GM12872 (cell line): ENCODE measurements at regions not wholly inside any gene's neighbourhood (a gene's known extent, or its start where the extent isn't known, plus 50 kb on each side); places are given as distances from the start of the nearest gene placed in this dataset.

ENCODE experiments used
- CTCF ChIP-seq: IDR thresholded peaks from 3 replicates; pipeline ENCODE4 v1.5.1; 2011; ENCODE audit warnings: low read depth, mild to moderate bottlenecking, low read length, moderate library complexity; ENCODE audit not compliant: insufficient read depth

- TF ChIP-seq CTCF = no peak
These were observed 791.6 kb downstream of the TRIML1 start for GRCh38 chr4:188930822-188931221.

- no peak for TF ChIP-seq CTCF
These were observed 795.2 kb downstream of the TRIML1 start for GRCh38 chr4:188934320-188934962.

GRCh38 chr4:188941524-188942119 is 802.4 kb downstream of the TRIML1 start:
- no peak for TF ChIP-seq CTCF

- TF ChIP-seq CTCF = no peak
These were observed 803.4 kb downstream of the TRIML1 start for GRCh38 chr4:188942606-188943005.

- no peak for TF ChIP-seq CTCF
These were observed 810.4 kb downstream of the TRIML1 start for GRCh38 chr4:188949596-188949995.

GRCh38 chr4:188955066-188955465 is 815.8 kb downstream of the TRIML1 start:
- TF ChIP-seq CTCF = no peak

GRCh38 chr4:188956566-188956965 is 817.3 kb downstream of the TRIML1 start:
- TF ChIP-seq CTCF = no peak
